ENCODE measurements at regions not wholly inside any gene's neighbourhood (a gene's known extent, or its start where the extent isn't known, plus 50 kb on each side); places are given as distances from the start of the nearest gene placed in this dataset.

DNA sequence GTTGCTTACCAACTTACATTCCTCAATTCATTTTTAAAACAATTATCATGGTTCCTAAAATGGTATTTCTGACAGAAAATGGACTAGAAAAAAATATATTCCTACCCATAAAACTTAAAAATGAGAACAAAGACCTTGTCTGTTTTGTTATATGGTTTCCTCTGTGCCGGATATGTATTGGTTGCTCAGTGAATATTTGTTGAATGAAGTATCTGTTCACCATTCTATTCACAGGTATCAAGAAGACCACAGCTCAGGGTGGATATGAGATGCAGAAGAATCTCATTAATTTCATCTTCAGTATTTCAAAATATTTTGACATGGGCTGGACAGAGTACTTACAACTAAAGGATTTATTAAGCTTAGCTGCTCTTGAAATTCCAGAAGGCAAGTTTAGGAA is 58.1 kb downstream of the TUSC7 start:
- no peak for DNase-seq (ENCODE audit: low read depth in 2 of 3, low spot score in 2 of 3)

DNA sequence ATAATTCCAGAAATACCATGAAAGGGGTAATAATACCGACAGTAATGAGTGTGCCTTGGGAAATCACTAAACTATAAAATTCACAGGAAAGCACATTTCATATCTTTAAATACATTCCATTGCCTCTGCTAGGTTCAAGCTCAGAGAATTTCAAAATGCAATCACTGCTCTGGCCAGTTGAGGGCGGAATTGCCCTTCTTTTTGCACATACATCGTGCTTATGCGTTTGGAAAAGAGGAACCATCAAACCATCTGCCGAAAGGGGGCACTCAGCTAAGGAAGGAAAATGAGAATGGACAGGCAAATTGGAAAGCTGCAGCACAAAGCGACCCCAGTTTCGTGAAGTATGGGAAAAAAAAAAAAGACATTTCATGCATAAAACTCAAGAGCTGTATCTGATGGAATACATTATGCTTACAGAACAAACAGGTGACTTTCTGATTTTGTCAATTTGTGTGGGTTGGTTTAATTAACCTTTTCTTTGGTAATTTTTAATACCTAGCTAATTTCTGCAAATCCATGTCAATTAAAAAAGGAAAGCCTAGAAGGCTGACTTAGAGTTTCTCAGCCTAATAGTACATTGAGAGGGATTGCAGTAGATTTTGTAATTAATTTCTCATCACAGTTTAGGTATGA is 61.4 kb downstream of the TUSC7 start:
- DNase-seq (ENCODE audit: low read depth in 2 of 3, low spot score in 2 of 3): peak in 1 of 3 experiments; percentile 6

DNA sequence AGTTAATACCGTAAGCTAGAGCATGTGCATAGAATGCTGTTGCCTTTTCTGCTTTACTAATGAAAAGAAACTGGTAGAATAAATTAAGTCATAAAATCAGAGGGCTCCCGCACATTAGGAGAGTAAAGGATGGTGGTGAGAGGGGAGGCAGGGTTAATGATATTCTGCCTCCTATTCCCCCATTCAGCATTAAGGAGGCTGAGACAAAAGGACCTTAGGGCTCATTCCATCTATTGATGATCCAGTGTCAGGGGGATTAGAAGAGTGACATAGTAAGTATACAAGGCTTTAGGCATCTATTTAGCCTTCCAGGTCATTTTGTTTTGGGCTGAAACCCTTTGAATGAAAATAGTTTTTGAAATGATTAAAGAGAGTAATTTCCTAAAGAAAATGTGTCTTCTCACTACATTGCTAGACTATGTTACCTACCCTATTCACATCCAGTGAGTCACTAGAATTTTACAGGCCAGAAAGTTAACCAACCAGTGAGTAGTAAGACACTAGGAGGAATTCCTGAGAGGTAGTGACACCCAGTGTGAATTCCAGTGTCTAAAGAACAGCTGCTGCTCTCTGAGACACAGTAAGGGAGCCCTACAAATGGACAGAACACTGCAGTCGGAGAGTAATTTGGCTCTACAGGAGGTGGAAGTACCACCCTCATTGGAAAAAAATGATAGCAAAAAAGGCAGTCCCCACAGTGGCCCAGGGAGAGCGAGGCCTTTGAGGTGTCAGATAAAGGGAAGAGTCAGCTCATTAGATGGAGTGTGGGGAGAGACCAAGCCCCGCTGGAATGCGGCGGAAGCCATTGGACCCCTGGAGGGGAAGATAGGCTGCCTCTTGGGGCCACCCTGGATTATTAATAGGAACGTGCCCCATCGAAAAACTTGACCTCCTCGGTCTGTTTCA is 67.6 kb downstream of the TUSC7 start:
- DNase-seq (ENCODE audit: low read depth in 2 of 3, low spot score in 2 of 3): no peak

DNA sequence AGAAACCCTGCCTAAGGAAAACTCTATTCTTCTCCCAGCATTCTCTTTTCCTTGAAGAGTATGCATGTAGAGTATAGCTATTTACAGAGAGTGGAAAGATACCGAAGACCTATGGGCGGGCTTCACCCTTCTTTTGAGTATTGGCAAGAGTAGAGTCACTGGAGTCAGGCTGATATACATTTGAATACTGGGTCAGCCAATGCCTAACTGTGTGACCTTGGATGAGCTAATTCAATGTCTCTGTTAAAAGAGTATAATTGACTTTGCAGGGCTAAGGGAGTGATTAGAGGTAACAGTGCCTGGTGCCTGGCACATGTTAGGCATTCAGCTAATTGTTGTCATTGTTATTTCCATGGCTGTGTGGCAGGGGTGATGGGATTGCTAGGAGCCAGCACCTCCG is 75.6 kb downstream of the TUSC7 start:
- no peak for DNase-seq (ENCODE audit: low read depth in 2 of 3, low spot score in 2 of 3)

DNA sequence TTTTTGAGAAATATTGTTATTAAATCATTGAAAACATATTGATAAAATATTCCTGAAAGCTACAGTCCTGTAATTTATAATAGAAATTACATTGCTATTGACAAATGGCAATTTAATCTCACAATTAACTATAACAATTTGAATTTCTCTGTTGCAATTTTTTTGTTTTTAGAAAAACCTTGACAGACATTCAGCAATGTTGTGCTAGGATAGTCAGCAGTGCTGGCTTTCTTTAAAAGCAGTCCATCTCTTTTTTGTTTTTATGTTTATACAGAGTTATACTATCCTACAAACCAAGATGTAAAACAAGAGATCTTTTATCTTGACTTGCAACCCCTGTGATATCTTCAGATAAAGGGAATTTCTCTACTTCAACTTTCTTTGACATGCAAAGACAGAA is 93.1 kb downstream of the TUSC7 start:
- DNase-seq (ENCODE audit: low read depth in 2 of 3, low spot score in 2 of 3): no peak

DNA sequence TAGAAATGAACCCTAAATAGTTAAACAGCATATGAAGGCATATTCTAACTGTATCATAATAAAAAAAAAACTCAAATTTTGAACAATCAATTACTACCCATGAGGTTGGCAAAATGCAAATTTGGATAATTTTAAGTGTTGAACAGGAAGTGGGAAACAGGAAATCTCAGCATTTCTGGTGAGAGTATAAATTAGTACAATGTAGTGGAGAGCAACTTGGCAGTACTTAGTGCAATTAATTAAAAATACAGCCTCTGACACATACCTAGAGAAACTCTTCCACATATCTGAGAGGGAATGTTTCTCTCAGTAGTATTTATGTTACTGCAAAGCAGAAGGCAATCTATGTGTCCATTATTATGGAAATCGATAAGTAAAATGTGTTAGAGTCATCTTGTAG is 96.8 kb downstream of the TUSC7 start:
- no peak for DNase-seq (ENCODE audit: low read depth in 2 of 3, low spot score in 2 of 3)

DNA sequence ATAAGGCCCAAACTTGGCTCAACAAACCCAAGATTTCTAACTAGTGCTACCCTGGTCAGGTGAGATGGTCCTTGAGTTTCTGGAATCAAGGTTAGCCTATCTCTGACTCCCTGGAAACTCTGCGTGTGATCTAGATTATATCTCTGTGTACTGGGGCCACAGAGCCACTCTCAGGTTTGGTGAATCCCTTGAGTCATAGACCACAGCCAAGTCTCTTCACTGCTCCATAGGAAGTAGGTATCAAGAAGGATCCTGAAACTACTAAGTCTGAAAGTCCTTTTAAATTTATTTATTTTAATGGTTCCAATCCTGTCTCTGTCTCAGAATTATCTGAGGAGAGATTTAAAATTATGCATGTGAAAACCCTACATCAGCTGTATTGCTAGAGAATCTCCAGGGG is 99.1 kb downstream of the TUSC7 start:
- DNase-seq (ENCODE audit: low read depth in 2 of 3, low spot score in 2 of 3): no peak

DNA sequence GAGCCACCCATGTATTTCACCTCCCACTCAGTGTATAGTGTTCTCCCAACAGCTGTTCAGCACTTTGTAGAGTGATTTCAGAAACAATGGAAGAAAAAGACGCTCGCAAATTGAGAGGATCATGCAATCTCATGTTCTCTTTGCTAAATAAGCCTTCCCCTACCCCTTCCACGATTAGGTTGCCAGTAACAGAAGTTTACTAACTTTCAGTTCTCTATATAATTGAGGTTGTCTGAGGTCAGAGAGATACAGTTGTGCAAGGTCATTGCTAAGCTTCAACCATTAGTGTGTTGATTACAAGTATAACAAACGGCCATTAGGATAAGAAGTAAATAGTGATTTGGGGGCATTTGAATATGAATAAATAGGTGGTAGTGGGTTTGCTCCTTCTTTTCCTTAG is 99.6 kb downstream of the TUSC7 start:
- DNase-seq (ENCODE audit: low read depth in 2 of 3, low spot score in 2 of 3): no peak

DNA sequence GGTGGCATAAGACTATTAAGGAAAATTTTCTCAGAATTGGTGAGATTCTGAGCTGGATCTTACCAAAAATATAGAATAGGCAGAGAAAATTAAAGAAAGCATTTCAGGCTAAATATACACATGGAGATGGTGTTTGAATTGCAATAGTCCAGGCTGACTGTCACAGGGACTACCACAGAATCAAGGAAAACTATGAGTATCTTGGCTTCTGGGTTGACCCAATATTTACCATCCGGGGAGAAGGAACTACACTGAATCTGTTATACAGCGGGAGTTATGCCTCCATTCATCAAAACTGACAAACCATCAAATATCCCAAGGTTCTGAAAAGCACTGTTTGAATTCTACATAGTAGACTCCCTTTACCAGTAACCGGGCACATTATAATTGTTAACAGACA is 102.2 kb downstream of the TUSC7 start:
- no peak for DNase-seq (ENCODE audit: low read depth in 2 of 3, low spot score in 2 of 3)

DNA sequence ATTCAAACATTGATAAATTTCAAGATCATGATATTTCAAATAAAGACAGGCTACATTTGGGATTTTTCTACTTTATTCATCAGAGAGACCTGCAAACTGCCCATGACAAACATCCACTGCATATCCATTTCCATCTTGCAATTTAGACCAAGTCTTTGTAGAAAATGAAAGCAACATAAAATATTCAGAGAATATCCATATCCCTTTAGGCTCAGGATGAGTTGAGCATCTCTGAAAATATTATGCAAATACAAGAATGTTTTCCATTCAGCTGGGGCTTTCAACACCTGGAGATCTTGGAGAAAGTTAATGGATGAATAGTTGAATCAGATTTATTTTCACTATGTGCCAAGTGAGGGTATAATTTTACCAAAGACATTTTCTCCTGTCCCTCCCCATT is 103.4 kb downstream of the TUSC7 start:
- DNase-seq (ENCODE audit: low read depth in 2 of 3, low spot score in 2 of 3): no peak

DNA sequence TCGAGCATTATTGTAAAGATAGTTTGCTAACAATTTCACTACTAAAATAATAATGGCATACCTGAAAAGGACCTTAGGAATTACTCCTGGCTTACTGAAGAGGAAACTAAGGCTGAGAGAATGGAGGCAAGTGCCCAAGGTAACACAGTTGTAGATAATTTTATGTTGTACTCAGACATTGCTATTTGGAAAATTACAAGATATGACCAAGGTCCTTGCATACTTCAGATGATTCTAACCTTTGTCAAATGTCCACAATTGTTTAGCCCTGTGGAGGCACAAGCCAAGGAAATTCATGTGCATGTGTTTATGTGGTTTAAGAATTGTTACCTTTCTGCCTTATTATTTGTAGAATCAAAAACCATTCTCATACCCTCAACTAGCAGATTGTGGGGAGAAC is 105.7 kb downstream of the TUSC7 start:
- no peak for DNase-seq (ENCODE audit: low read depth in 2 of 3, low spot score in 2 of 3)

DNA sequence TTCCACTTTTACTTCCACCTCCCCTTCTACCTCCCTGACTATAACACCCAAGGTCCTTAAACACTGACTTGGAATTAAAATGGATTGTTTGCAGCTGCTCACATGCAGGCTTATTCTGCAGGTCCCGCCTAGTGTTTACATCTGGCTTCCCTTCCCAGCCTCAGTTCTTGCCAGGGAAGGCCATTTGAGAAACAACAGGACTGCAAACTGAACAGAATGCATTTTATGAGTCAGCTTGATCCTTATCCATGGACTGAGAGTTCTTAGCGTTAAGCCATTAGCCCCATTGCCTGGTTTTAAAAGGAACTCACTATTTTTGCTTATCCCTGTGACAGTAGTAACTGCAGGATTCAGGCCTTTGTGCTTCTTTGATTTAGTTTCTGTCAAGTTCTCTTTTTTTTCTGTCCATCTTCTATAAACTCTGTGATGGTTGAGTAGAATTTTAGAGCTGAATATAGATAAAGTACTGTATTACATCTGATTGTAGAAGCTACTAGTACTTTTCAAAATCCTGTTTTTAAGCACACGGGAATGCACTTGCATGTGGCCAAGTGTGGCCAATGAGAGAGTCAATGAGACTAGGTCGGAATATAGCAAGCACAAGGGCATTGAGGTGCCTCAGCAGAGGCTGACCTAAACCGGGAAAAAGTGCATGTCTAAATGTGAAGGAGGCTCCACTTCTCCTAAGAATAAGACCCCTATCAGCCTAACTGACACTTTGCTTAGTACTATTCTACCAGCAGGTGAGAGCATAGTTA is 106.4 kb downstream of the TUSC7 start:
- DNase-seq (ENCODE audit: low read depth in 2 of 3, low spot score in 2 of 3): no peak

DNA sequence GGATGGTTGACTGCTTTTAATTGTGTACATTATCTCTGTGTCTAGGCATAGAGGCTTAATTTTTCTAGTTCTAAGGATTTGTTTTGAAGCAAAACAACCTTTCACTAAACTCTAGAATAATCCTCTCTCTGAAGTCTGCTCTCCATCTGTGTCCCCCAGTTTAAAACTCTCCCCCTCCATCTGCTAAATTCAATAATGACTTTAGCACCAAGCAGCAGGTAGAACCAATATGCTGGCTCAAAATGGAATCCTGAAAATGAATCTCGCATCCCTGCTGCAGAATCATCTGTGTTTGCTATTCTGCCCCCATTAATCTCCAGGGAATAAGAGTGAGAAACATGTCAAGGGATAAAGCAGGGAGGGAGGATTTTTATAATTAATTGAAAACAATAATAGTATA is 111.8 kb downstream of the TUSC7 start:
- no peak for DNase-seq (ENCODE audit: low read depth in 2 of 3, low spot score in 2 of 3)

DNA sequence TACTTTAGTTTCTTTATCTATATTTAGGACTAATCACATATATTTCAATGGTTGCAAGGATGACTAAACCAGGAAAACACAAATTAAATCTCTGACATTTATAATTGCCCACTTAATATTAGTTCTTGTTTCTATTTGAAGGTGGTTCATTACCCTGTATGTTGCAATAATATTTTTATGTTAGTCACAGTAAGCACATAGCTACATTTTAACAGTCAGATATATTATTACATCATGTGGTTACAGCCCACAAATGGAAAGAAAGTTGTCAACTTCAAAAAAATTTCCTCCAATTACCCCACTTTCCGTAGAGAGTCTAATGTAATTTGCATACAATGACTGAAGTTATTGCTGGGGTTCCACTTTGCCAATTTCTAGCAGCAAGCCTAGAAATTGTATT is 114.6 kb downstream of the TUSC7 start:
- DNase-seq (ENCODE audit: low read depth in 2 of 3, low spot score in 2 of 3): no peak

DNA sequence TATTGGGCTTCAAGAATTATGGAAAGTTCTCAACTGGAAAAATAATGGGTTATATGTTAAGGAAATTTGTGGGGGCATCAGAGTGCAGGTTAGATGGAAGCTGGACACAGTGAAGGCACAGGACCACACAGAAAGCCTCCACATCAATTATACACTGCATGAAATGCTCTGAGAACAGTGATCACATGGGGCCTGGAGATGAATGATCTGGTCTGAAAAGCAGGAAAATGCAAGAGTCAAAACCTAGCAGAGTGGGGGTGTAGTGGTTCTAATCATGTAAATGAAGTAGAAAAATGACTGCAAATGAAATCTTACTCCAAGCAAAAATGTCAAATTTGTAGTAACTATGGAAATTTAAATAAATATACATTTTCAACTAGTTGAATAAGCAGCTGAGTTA is 123.6 kb downstream of the TUSC7 start:
- DNase-seq (ENCODE audit: low read depth in 2 of 3, low spot score in 2 of 3): no peak

DNA sequence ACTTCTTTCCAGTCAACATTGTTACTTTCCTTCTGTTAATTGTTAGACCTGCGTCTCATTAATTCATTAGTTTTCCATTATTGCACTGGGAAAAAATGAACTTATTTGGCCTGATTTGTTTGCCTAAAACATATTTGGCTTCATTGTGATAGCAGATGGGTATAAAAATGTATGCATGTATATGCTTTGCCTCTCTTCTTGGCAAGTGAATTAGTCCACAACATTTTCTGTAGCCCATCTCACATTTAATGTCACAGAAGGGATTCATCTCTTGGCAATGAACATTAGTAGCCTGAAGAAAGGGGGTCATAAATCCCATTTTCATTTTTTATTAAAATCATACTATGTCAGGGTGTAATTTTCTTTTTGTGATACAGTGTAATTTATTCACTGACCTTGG is 125.2 kb downstream of the TUSC7 start:
- DNase-seq (ENCODE audit: low read depth in 2 of 3, low spot score in 2 of 3): no peak

DNA sequence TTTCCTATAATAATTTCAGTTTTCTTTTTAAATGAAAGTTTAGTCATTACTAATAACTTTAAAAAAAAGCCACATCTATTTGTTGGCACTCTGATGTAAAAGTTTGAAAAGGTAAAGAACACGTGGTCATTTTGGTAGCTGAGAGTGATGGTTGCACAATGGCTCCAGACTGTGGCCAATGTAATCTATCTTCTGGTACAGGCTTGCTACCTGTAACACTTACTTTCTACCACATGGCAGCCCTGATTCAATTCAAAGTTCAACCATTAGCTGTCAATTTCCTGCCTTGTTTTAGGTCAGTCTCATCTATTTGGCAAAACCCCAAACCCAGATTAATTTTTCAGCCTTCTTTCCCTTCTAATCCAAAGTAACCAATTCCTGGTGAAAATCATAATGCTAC is 126.1 kb downstream of the TUSC7 start:
- DNase-seq (ENCODE audit: low read depth in 2 of 3, low spot score in 2 of 3): no peak

DNA sequence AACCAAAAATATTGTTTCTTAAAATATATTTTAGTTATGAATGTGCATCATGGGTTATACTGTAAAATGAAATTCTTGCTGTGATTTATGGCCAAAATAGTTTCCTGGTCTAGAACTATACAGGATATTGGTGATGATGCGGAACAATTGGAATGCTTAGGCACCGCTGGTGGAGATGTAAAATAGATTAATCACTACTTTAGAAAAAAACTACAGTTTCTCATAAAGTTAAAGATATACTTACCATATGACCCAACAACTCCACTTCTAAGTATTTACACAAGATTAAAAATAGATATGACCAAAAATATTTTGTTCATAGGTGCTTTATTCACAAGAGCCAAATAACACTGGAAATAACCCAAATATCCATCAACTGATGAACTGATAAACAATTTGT is 126.7 kb downstream of the TUSC7 start:
- DNase-seq (ENCODE audit: low read depth in 2 of 3, low spot score in 2 of 3): no peak

DNA sequence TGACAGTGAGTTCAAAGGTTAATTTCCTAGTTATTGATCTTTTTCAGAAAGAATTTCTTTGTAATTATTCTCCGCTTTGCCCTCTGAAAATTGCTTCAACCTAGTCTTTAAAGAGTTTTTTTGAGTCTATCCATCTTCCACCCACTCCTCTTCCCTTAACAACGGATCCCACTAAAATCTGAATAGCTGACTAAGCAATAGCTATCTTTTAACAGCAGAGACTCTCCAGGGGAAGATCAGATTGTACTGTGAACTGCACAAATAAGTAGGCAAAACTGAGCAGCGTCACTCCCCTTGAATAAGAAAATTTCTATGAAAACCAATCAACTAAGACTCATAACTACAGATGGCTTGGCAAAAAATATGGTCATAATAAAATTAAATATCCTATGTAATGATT is 127.9 kb downstream of the TUSC7 start:
- no peak for DNase-seq (ENCODE audit: low read depth in 2 of 3, low spot score in 2 of 3)

DNA sequence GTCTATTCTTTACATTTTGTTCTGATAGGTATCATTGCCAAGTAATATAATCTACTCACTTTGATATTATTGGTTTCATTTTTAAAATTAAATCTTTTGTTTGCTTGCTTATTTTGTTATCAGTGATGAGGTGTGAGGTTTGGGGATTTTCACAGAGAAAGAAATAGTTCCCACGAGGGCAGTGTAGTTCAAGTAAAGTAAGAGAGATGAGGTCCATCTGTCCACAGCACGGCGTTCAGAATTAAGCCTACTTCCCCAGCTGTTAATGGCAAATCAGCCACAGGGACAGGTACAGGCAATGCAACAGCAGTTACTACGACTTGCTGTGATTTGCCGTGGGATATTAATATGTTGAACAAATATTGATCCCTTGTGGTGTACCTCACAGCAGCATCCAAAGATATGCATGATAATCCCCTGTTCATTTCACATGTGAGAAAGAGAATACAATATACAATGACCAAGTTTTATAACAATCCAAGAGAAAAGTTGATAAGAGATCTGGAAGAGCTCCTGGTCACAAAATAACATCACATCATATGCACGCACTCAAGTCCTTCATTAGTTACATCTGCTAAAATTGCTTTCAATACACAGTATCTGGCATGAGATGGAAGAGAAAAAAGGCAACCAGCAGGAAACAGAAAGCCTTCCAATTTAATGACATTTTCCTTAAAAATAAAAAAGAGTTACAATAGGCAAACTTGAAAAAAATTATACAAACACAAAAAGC is 131.6 kb downstream of the TUSC7 start:
- DNase-seq (ENCODE audit: low read depth in 2 of 3, low spot score in 2 of 3): no peak

DNA sequence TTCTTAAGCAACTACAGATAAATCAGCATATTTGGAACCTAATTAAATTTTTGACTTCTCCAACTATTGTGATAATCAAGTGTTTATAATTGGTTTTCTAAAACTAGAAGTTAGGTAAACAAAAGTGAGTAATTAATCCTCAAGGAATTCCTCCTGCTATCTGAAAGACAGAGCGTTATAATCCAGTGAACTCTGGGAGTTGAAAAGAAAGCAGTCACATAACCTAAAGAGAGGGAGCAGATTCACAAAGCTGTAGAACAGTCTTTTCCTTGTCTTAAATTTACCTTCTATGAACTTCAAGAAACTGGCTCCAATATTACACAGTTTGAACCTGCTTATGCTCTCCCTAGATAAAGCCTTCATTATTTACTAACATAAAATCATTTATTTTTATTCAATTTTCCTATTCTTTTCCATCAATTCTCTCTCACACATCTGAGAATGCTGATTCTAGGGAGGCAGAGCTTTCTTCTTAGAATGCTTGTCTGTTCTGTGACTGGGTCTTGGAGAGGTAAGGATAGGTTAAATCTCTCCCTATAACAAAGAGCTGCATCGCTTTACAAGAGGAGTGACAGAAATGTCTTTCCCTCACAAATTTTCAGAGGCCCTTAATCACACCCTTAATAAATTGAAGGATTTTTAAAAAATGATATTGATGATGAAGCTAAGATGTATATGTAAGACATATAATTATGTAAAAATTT is 132.8 kb downstream of the TUSC7 start:
- DNase-seq (ENCODE audit: low read depth in 2 of 3, low spot score in 2 of 3): no peak
